Vagina (tissue), 2 donors: ENCODE measurements at regions not wholly inside any gene's neighbourhood (a gene's known extent, or its start where the extent isn't known, plus 50 kb on each side); places are given as distances from the start of the nearest gene placed in this dataset.

ENCODE experiments used
- CTCF ChIP-seq, 3 experiments: fragments of 450-650 bp in 2 of 3; fragments of 200-600 bp in 1 of 3; sonication (generic) in 1 of 3; IDR thresholded peaks; one replicate each; pipeline ENCODE4 v1.5.1; 2017 to 2019; ENCODE audit warnings: antibody characterized with exemption in 3 of 3, mild to moderate bottlenecking in 2 of 3, moderate library complexity in 2 of 3
- POLR2A ChIP-seq, 2 donors: fragments of 450-650 bp; IDR thresholded peaks; one replicate each; pipeline ENCODE4 v1.6.1; 2017; ENCODE audit warnings: antibody characterized with exemption in 2 of 2, mild to moderate bottlenecking in 2 of 2, moderate library complexity in 2 of 2
- POLR2AphosphoS5 ChIP-seq, 2 donors: sonication (generic); formaldehyde crosslinking; IDR thresholded peaks; one replicate each; pipeline ENCODE4 v1.9.0; 2017; ENCODE audit warnings: antibody characterized with exemption in 2 of 2, mild to moderate bottlenecking in 2 of 2, low read depth in 1 of 2; ENCODE audit not compliant: insufficient read depth in 1 of 2

- TF ChIP-seq CTCF (IDR thresholded peaks at IDR 0.05) (no peak), POLR2A (IDR thresholded peaks at IDR 0.05) (no peak), POLR2AphosphoS5 (IDR thresholded peaks at IDR 0.05; ENCODE audit: insufficient read depth in 1 of 2, low read depth in 1 of 2) (no peak)
Measured at GRCh38 chr3:115470254-115470653, 153.1 kb upstream of the GAP43 start.
